ENCODE measurements at regions not wholly inside any gene's neighbourhood (a gene's known extent, or its start where the extent isn't known, plus 50 kb on each side); places are given as distances from the start of the nearest gene placed in this dataset.

DNA sequence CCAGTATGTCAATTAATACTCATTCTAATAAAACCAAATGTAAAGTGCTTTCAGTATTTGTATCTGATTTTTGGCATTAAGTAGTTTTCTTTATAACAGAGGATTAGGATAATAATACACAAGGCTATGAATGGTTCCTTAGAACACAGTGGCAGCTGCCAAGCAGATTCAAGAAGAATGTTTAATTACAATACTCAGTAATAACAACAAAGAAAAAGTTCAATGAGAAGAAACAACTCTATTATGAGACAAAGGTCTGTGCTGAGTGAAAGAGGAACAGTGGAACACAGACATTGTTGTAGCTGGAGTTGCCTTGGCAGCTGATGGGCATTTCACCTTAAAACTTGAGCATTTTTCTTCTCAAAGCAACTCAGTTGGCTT lies 502.6 kb upstream of the NR3C2 start:
- Mint-ChIP-seq H3K27ac (ENCODE audit: unreplicated experiment) (no peak overlapping the region), H3K9me3 (ENCODE audit: unreplicated experiment) (no peaks in the 10 kb centered on the region), H3K4me3 (ENCODE audit: unreplicated experiment) (no peak overlapping the region), H3K27me3 (ENCODE audit: unreplicated experiment) (peaks cover 2% of the 10 kb centered on the region), H3K36me3 (ENCODE audit: low read depth, unreplicated experiment) (no peaks in the 10 kb centered on the region), H3K4me1 (ENCODE audit: unreplicated experiment) (no peaks in the 10 kb centered on the region)
- TF ChIP-seq, protein P1, sequence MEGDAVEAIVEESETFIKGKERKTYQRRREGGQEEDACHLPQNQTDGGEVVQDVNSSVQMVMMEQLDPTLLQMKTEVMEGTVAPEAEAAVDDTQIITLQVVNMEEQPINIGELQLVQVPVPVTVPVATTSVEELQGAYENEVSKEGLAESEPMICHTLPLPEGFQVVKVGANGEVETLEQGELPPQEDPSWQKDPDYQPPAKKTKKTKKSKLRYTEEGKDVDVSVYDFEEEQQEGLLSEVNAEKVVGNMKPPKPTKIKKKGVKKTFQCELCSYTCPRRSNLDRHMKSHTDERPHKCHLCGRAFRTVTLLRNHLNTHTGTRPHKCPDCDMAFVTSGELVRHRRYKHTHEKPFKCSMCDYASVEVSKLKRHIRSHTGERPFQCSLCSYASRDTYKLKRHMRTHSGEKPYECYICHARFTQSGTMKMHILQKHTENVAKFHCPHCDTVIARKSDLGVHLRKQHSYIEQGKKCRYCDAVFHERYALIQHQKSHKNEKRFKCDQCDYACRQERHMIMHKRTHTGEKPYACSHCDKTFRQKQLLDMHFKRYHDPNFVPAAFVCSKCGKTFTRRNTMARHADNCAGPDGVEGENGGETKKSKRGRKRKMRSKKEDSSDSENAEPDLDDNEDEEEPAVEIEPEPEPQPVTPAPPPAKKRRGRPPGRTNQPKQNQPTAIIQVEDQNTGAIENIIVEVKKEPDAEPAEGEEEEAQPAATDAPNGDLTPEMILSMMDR (IDR thresholded peaks at IDR 0.05; ENCODE audit: unreplicated experiment) = no peak
- DNase-seq (ENCODE audit: low spot score) = no peak

DNA sequence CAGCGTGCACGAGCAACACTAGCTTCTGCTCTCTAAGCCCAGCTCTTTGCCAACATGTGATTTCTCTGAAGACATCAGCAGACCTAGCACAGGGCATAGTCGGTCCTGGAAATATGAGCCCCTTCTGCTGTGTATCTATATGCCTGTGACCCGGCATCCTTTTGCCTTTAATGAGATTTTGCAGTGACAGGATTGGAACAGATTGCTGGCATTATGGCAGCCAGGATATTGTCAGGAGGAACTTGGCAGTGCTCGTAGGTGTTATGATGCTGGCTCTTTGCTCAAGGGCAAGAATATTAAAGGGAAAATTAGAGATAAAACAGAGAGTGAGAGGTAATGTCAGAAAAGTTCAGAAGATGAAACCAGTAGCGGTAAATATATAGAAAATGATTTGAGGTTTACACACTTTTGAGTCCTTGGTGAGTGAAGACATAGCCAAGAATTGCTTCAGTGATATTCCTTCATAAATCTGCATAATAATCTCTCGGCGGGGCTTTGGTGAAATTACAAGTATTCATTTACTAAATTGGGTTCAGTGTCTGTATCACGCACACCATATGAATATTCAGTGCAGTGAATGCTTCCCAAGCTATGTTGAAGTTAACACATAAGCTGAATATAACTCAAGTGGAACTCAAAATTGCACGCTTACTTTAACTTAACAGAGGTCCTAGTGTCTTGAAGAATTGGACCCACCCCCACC lies 502.1 kb upstream of the NR3C2 start:
- Mint-ChIP-seq H3K9me3 (ENCODE audit: unreplicated experiment) (no peaks in the 10 kb centered on the region), H3K4me1 (ENCODE audit: unreplicated experiment) (no peaks in the 10 kb centered on the region), H3K4me3 (ENCODE audit: unreplicated experiment) (no peak overlapping the region), H3K27ac (ENCODE audit: unreplicated experiment) (no peak overlapping the region), H3K27me3 (ENCODE audit: unreplicated experiment) (peaks cover 2% of the 10 kb centered on the region), H3K36me3 (ENCODE audit: low read depth, unreplicated experiment) (no peaks in the 10 kb centered on the region)
- TF ChIP-seq, protein P1 (IDR thresholded peaks at IDR 0.05; ENCODE audit: unreplicated experiment) = no peak
- no peak for DNase-seq (ENCODE audit: low spot score)

DNA sequence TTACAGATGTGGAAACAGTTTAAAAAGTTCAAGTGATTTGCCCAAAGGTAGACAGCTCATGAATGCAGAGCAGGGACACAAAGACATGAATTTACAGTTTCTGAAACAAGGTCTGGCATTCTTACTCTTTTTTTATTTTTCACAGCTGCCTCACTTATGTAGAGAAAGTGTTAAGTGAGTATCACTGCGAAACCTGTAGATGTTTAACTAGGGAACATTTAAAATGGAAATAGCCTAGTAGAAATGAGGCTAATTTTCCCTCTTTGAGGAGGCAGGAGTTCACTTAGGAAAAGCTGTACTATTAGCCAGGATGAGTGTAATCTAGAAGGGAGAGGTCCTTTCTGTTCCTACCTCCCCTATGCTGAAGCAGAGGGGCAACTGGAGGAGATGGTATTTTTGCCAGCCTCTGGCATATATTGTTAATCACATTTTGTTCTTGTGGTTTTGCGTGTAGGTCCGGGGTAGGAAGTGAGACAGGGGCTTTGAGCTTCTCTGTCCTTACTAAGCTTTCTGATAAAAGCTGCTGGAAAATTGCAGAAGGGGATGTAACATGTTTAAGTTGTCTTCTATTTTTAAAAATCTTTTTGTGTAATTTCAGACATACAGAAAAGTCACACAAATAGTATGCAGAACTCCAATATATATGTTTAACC lies 492.8 kb upstream of the NR3C2 start:
- Mint-ChIP-seq H3K4me1 (ENCODE audit: unreplicated experiment) (no peaks in the 10 kb centered on the region), H3K9me3 (ENCODE audit: unreplicated experiment) (no peaks in the 10 kb centered on the region), H3K36me3 (ENCODE audit: low read depth, unreplicated experiment) (no peaks in the 10 kb centered on the region), H3K27ac (ENCODE audit: unreplicated experiment) (no peak overlapping the region), H3K4me3 (ENCODE audit: unreplicated experiment) (no peak overlapping the region), H3K27me3 (ENCODE audit: unreplicated experiment) (no peaks in the 10 kb centered on the region)
- TF ChIP-seq, protein P1 (IDR thresholded peaks at IDR 0.05; ENCODE audit: unreplicated experiment) = no peak
- no peak for DNase-seq (ENCODE audit: low spot score)

DNA sequence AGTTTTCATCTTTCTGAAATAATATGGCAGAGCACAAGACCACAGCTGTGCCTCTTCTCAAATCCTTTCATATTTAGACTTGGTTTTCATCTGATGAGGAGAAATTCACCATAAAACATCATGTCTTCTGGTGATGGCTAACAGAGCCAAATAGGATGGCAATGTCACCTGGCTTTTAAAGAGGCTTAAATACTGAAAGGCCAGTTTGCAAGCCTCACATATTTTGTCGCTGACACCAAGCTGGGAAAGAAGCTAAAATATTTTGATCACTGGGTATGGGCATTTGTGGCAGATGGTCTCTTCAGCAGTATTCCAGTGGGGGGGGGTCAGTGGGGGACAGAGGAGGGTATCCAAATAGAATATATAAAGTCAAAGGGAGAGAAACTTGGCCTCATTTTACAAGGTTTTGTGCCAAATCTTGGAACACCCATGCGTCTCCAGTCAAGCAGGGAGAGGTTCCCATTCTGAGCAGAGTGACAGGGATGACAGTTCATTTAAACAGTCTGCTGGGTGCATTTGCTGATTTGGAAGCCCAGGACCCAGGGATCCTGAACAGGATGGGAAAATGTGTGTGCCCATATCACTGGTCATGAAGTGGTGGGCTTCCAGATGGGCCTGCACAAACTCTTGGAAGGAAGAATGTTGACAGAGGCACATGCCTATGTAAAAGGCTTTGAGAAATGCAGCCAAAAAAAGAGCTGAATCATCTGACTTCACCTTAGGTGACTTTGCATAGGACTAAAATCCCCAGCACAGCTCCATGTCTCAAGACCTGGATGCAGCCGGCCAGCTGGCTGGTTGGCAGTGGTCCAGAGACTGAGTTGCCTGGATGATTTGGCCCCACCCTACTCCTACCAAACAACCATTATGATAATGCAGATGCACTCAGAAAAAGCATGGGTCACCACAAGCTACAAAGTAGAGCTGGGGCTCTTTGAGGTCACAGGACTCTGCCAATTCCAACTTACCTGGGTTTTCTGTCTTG lies 484.4 kb upstream of the NR3C2 start:
- Mint-ChIP-seq H3K9me3 (ENCODE audit: unreplicated experiment) (no peaks in the 10 kb centered on the region), H3K4me1 (ENCODE audit: unreplicated experiment) (no peaks in the 10 kb centered on the region), H3K27ac (ENCODE audit: unreplicated experiment) (no peak overlapping the region), H3K36me3 (ENCODE audit: low read depth, unreplicated experiment) (no peaks in the 10 kb centered on the region), H3K27me3 (ENCODE audit: unreplicated experiment) (no peaks in the 10 kb centered on the region), H3K4me3 (ENCODE audit: unreplicated experiment) (no peak overlapping the region)
- TF ChIP-seq, protein P1 (IDR thresholded peaks at IDR 0.05; ENCODE audit: unreplicated experiment) = no peak
- DNase-seq (ENCODE audit: low spot score) = no peak

Measured in endothelial cell (in vitro differentiated cells).